HepG2 (cell line): ENCODE measurements at regions not wholly inside any gene's neighbourhood (a gene's known extent, or its start where the extent isn't known, plus 50 kb on each side); places are given as distances from the start of the nearest gene placed in this dataset.

ENCODE experiments used
- ATAC-seq: fragments of 200-7000 bp; cut with Tn5 transposase; 3 replicates; pipeline ENCODE4 v1.9.1; 2020; ENCODE audit warnings: mild to moderate bottlenecking, moderate library complexity
- BruUV-seq: library from RNA; stranded (reverse); fragments of 400-500 nt; replicated peaks from 2 replicates; lab custom pipeline; 2021; lab: Mats Ljungman, UMichigan
- CTCF ChIA-PET: fragments of 300-600 bp; formaldehyde crosslinking; extraction: SDS; loops from one replicate; lab custom pipeline; 2021; ENCODE audit warnings: low total read pairs, inconsistent platforms, low intra/inter-chr PET ratio; lab: Yijun Ruan, JAX
- POLR2A ChIA-PET: fragments of 350-600 bp; sonication (Branson Sonifier 250); formaldehyde crosslinking; loops from one replicate; lab custom pipeline; 2020; ENCODE audit warnings: antibody characterized with exemption, inconsistent platforms; lab: Yijun Ruan, JAX
- DNase-seq: peaks from one replicate; pipeline ENCODE4 v3.0.0-alpha.2; 2015; ENCODE audit warnings: low spot score
- FAIRE-seq: peaks from 3 replicates; lab custom pipeline; 2011; peaks lifted over from hg19 to GRCh38; lab: Jason Lieb, UNC
- H2AFZ ChIP-seq: one replicate; pipeline ENCODE4 v1.6.1; 2011; ENCODE audit warnings: low read length, inconsistent platforms
- H3K27ac ChIP-seq: fragments of 300-600 bp; 3 replicates; pipeline ENCODE4 v1.8.0; 2011; ENCODE audit warnings: mixed run types, mild to moderate bottlenecking, mixed read lengths, low read length, inconsistent platforms; ENCODE audit not compliant: insufficient read depth; ENCODE audit errors: extremely low read length
- H3K27me3 ChIP-seq, 2 experiments: fragments of 200-600 bp in 1 of 2; 2 replicates in 1 of 2; 3 replicates in 1 of 2; pipeline versions ENCODE4 v1.6.0 to v1.8.0; 2011; ENCODE audit warnings: low read length in 2 of 2, mild to moderate bottlenecking in 2 of 2, moderate library complexity in 2 of 2, inconsistent platforms in 1 of 2; ENCODE audit not compliant: insufficient read depth in 2 of 2, control insufficient read depth in 1 of 2
- H3K36me3 ChIP-seq, 2 experiments: fragments of 200-600 bp in 1 of 2; replicated peaks in 1 of 2; 2 replicates in 1 of 2; 3 replicates in 1 of 2; pipeline versions ENCODE4 v1.5.1 to v1.8.0; 2011; ENCODE audit warnings: low read length in 2 of 2, inconsistent platforms in 1 of 2; ENCODE audit not compliant: insufficient read depth in 2 of 2, control insufficient read depth in 1 of 2
- H3K4me1 ChIP-seq: 2 replicates; pipeline ENCODE4 v1.5.1; 2012; ENCODE audit warnings: low read length, inconsistent platforms; ENCODE audit not compliant: insufficient read depth
- H3K4me2 ChIP-seq: 2 replicates; pipeline ENCODE4 v1.6.0; 2011; ENCODE audit warnings: low read depth, low read length, inconsistent platforms
- H3K4me3 ChIP-seq, 3 experiments: fragments of 200-600 bp in 1 of 3; sonication (generic), shearing (Covaris generic) in 1 of 3; replicated peaks in 1 of 3; 2 replicates each; pipeline ENCODE4 v1.5.1; 2011 to 2016; ENCODE audit warnings: low read length in 3 of 3, inconsistent platforms in 2 of 3, low read depth in 2 of 3, mild to moderate bottlenecking in 2 of 3, control low read depth in 1 of 3, mixed read lengths in 1 of 3; ENCODE audit not compliant: insufficient read depth in 1 of 3
- H3K79me2 ChIP-seq: one replicate; pipeline ENCODE4 v1.6.1; 2011; ENCODE audit warnings: low read length, inconsistent platforms; ENCODE audit not compliant: insufficient read depth
- H3K9ac ChIP-seq: 2 replicates; pipeline ENCODE4 v1.6.0; 2011; ENCODE audit warnings: mild to moderate bottlenecking, low read depth, low read length, inconsistent platforms; ENCODE audit not compliant: insufficient read depth
- H3K9me3 ChIP-seq: 2 replicates; pipeline ENCODE4 v1.5.1; 2012; ENCODE audit warnings: mild to moderate bottlenecking, low read length
- H4K20me1 ChIP-seq: 2 replicates; pipeline ENCODE4 v1.6.0; 2011; ENCODE audit warnings: inconsistent platforms, mild to moderate bottlenecking, low read length, moderate library complexity; ENCODE audit not compliant: insufficient read depth
- AKAP8 ChIP-seq: sonication (generic); formaldehyde crosslinking; IDR thresholded peaks from 2 replicates; pipeline ENCODE4 v1.5.1; 2020; ENCODE audit warnings: mild to moderate bottlenecking, missing genetic modification reagents
- DNMT3B ChIP-seq: conservative IDR thresholded peaks from 2 replicates; pipeline ENCODE4 v1.6.1; 2016; ENCODE audit warnings: missing biosample characterization, control low read depth
- SIN3A ChIP-seq: IDR thresholded peaks from 2 replicates; pipeline ENCODE4 v1.6.1; 2011; ENCODE audit warnings: low read depth, mild to moderate bottlenecking, control low read depth, low read length, borderline replicate concordance
- SMAD1 ChIP-seq: sonication (generic); formaldehyde crosslinking; IDR thresholded peaks from 2 replicates; pipeline ENCODE4 v1.4.0; 2020; ENCODE audit warnings: missing genetic modification reagents, low read depth, mild to moderate bottlenecking, borderline replicate concordance
- YEATS4 ChIP-seq: sonication (generic); formaldehyde crosslinking; IDR thresholded peaks from 2 replicates; pipeline ENCODE4 v1.4.0; 2020; ENCODE audit warnings: missing genetic modification reagents, borderline replicate concordance
- ZBED4 ChIP-seq: sonication (generic); formaldehyde crosslinking; IDR thresholded peaks from 2 replicates; pipeline ENCODE4 v1.4.0; 2020; ENCODE audit warnings: missing genetic modification reagents, borderline replicate concordance
- ZNF75D ChIP-seq: sonication (generic); formaldehyde crosslinking; IDR thresholded peaks from 2 replicates; pipeline ENCODE4 v1.8.1; 2023; ENCODE audit warnings: missing genetic modification reagents, mild to moderate bottlenecking, borderline replicate concordance
- WGBS: methylation state at CpG from one replicate; pipeline ENCODE4 v1.1.6; 2017; ENCODE audit warnings: low lambda C conversion rate; 5-methylcytosine and 5-hydroxymethylcytosine counted together
- in situ Hi-C: cut with HindIII; loops from 2 replicates; pipeline ENCODE4 v1.10.0; 2017; ENCODE audit warnings: low pct_unique_long_range_greater_than_20kb; ENCODE audit not compliant: extremely low pct_ligation_motif_present
- intact Hi-C: fragments of 100-400 bp; cut with micrococcal nuclease; formaldehyde crosslinking; loops from one replicate; pipeline ENCODE4 v1.10.0; 2022; ENCODE audit not compliant: unreplicated experiment

- ATAC-seq (no peak), DNase-seq (no peak), FAIRE-seq (no peak)
- CTCF ChIA-PET: no interaction called here
- Histone ChIP-seq H3K4me3 (no peak overlapping the region), H3K27ac (no peak overlapping the region), H3K79me2 (no peaks in the 10 kb centered on the region), H3K27me3 (no peaks in the 10 kb centered on the region), H2AFZ (no peak overlapping the region), H3K4me1 (no peaks in the 10 kb centered on the region), H4K20me1 (no peaks in the 10 kb centered on the region), H3K9me3 (no peaks in the 10 kb centered on the region), H3K9ac (no peak overlapping the region), H3K36me3 (no peaks in the 10 kb centered on the region), H3K4me2 (no peak overlapping the region)
- in situ Hi-C loops: no loop called here
- POLR2A ChIA-PET: no interaction called here
- TF ChIP-seq ZBED4 (CRISPR knock-in tag) (no peak), AKAP8 (CRISPR knock-in tag) (no peak), ZNF75D (CRISPR knock-in tag) (no peak), YEATS4 (CRISPR knock-in tag) (no peak), SIN3A (no peak), DNMT3B (CRISPR knock-in tag) (no peak), SMAD1 (no peak)
- intact Hi-C loops: no loop called here
- WGBS: 2% methylated on average over 2 of the region's 2 CpGs
- no TSS peak for BruUV-seq
Observed at GRCh38 chr12:23193552-23193951, 568.6 kb downstream of the ETNK1 start.
